Left renal cortex interstitium (tissue), 4 donors: ENCODE measurements at regions not wholly inside any gene's neighbourhood (a gene's known extent, or its start where the extent isn't known, plus 50 kb on each side); places are given as distances from the start of the nearest gene placed in this dataset.

Experiments
- DNase-seq, 4 donors: peaks; one replicate each; pipeline ENCODE4 v3.0.0-alpha.2; 2013; ENCODE audit warnings: low read depth in 4 of 4, low spot score in 2 of 4, missing footprints in 1 of 4

DNA sequence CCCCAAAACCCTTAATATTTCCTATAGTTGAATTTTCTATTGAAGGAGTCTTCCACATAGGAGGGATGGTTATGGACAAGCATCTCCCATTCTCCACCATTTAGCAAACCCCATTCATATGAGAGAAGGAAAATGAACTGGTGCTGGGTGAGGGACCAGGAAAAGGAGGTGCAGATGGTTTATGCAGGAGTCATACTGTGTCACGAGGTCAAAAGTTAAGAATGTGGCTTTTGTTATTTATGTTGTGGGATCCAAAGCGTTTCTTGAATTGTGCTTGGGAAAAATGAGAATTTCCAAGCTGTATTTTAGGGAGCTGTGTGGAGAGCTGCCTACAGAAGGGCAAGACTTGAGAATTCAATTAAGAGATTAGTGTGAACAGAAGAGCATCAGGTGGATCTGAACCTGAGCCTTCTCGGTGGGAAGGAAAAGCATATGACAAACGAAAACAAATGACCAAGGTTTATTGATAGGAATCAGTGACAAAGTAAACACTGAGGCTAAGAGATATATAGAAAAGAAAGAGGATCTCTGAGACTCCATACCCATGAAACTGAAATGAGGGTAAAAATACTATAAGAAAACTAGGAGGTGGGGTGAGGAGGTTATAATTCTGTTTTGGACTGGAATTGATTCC, 473.3 kb upstream of the NR2F2 start:
- DNase-seq: no peak

GRCh38 chr15:95857758-95858157, 472.7 kb upstream of the NR2F2 start:
- no peak for DNase-seq

- no peak for DNase-seq
These were observed 470.1 kb upstream of the NR2F2 start for GRCh38 chr15:95860406-95860805.

GRCh38 chr15:95864467-95864886, 466.0 kb upstream of the NR2F2 start:
- DNase-seq: no peak

GRCh38 chr15:95865330-95865739, 465.2 kb upstream of the NR2F2 start:
- DNase-seq: no peak

GRCh38 chr15:95866711-95867440, 463.6 kb upstream of the NR2F2 start:
- DNase-seq: no peak

DNA sequence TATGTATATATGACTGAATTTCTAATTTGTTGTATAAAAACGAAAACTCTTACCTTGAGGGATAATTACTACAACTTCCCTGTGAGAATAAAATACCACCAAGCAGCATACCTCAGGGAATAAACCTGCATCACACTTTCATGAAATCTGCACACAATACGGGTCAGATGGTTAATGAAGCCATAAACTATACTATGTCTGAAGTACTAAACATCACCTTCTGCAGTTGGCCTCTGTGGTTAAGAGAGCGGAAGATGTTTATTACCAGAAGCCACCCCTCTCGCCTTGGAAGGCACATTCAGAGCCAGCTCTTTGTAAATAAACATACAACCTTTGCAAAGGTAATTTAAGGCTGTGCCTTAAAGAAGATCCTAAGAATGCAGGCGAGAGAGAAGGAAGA, 462.1 kb upstream of the NR2F2 start:
- no peak for DNase-seq

GRCh38 chr15:95868970-95869369, 461.5 kb upstream of the NR2F2 start:
- no peak for DNase-seq

GRCh38 chr15:95869920-95870319, 460.6 kb upstream of the NR2F2 start:
- no peak for DNase-seq

DNA sequence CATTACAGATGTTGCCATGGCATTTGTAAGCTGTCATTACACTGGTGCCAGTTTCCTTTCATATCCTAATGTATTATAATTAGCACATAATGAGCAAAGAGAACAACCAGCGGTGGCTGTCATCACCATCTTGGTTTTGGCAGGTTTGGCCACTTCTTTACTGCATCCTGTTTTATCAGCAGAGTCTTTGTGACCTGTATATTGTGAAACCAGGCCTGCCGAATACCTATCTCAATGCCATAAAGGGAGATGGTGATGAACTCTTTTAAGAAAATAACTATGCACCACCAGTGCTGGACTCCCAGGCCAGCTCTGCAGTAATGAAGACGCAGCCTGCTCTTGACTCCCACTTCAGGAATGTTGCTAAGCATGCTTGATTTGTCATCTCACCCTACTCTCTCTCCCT, 458.1 kb upstream of the NR2F2 start:
- no peak for DNase-seq

- DNase-seq: no peak
These were observed 455.9 kb upstream of the NR2F2 start for GRCh38 chr15:95874637-95875036.

- DNase-seq: no peak
These were observed 455.3 kb upstream of the NR2F2 start for GRCh38 chr15:95875121-95875643.

DNA sequence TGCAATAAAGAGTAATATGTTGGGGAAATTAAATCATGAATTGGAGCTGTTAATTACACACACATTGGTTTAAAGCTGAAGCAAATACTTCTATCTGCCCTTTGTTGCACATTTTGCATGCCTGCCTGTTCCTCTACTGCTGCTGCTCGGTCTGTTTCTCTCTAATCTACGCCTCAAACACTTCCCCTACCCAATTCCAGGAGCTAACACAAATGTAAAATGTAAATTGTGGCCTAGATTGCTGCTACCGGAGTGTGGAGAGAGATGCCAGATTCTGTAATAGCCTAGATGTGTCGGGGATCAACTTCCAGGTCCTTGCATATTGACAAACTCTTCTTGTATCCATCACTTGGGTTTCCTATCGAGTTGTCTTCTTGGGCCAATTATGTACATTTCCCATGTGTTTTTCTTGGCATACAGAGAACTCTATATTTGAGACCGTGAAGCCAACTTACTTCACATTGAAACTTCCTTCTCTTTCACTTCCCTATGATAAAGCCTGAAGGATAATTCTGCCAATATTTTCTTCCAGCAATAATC, 450.4 kb upstream of the NR2F2 start:
- DNase-seq: no peak

GRCh38 chr15:95880630-95881029, 449.9 kb upstream of the NR2F2 start:
- no peak for DNase-seq

DNA sequence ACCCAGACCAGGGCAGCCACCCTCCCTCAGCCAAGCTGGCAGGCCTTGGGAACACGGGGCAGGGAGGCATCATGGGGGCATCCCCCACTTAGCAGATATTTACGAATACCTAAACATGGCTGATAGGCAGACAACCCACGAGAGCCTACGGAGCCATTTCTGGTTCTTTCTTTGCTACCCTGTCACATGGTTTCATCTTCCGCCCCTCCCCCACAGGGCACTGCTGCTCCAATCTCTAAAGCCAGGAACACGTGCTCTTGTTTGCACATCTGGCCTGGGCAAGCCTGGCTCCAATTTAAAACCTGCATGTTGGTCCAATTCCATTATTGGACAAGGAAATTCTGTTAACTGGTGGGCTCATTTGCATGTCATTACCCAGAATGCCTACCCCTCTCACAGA, 447.4 kb upstream of the NR2F2 start:
- DNase-seq: no peak

- DNase-seq: no peak
These were observed 446.2 kb upstream of the NR2F2 start for GRCh38 chr15:95884276-95884675.

DNA sequence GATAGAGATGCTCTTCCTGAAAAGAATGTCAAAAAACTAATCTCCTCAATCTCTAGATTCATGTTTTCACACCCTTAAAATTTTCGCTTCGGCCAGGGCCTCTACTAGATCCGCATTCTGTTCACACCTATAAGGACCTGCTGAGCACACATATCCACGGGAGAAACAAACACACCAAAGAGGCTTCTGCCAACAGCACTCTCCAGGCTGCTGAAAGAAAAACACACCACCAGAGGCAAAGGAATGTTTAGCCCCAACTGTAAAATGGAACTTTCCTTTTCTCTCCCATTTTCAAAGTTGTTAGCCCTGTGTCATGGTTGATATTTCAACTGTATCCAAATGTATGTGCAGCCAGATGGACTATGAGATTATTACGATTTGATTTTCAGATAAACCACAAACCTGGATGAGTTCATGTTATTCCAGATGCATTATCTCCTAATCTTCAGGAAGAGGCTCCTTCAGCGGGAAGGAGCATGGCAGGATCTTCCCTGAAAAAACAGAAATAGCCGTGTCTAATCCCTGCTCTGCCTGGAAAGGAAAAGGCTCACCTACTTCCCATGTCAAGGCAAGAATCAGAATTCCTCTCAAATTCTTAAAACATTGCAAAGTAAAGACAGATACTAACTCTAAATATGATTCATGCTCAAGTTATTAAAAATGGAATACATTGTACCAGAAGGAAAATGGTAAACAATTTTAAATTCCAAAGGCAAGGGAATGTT, 442.7 kb upstream of the NR2F2 start:
- no peak for DNase-seq

GRCh38 chr15:95888762-95889161, 441.7 kb upstream of the NR2F2 start:
- no peak for DNase-seq

DNA sequence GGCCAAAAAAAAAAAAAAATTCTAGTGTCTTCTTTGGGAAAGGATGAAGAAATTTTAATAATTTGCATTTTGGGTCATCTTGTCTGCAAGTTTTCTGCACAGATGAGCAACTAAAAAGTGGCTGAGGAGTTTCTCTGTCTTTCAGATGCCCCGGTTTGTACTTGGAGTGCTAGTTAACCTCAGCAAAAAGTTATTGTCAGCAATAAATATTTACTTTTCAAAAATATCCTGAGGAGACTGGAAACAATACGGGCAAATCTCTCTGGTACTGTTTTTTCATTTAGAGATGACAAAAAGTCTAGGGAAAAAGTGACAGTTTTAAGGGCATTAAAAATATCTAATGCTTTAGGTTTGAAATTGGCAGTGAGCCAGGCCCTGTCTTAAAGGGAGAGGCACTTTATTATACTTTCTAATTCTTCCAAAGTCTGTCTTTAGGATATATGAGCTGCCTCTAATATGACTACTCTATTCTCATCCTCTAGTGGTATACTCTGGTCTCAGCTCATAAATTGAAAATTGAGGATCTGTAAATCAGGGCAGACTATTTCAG, 436.0 kb upstream of the NR2F2 start:
- no peak for DNase-seq

DNA sequence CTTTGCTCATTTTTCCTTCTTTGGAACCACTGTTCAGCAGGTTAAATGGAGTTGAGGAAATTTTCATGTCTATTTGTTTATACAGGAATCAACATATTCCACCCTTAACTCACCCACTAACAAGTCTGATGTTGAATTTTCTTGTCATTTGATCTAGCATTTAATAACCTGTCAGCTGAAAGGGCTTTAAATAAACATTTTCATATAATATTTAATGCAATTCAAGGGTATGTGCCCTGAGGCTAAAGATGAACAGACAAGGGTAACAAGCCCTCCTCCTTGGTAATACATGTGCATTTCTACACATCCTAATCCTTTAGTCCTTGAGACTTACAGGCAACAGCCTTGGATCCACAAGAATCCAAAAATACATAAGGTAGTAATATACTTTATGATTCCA, 435.0 kb upstream of the NR2F2 start:
- no peak for DNase-seq

- no peak for DNase-seq
These were observed 432.8 kb upstream of the NR2F2 start for GRCh38 chr15:95897651-95898050.
